ENCODE measurements at regions not wholly inside any gene's neighbourhood (a gene's known extent, or its start where the extent isn't known, plus 50 kb on each side); places are given as distances from the start of the nearest gene placed in this dataset.

DNA sequence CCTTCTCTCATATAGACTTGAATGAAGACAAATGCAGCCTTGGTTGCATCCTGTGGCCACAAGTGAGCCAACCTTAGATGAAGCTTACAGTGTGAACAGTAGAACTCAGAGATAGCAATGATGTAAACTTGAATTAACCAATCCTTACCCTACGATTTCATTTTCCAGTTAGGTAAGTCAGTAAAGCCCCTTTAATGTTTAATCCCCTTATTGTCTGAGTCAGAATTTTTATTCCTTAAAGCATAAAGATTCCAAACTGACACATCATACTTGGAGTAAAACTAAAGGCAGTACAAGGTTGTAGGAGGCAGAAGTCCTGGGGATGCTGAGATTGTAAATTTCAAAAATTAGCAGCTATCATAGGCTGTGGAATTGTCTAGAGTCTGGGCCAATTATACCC lies 507.8 kb upstream of the DPH6 start:
- intact Hi-C loops (cut with DNase I) = no loop called here
- H3K4me1 ChIP-seq (replicated peaks in 1 of 2) = no peaks in the 10 kb centered on the region
- H3K4me3 ChIP-seq = no peak overlapping the region
- TF ChIP-seq, protein P1, sequence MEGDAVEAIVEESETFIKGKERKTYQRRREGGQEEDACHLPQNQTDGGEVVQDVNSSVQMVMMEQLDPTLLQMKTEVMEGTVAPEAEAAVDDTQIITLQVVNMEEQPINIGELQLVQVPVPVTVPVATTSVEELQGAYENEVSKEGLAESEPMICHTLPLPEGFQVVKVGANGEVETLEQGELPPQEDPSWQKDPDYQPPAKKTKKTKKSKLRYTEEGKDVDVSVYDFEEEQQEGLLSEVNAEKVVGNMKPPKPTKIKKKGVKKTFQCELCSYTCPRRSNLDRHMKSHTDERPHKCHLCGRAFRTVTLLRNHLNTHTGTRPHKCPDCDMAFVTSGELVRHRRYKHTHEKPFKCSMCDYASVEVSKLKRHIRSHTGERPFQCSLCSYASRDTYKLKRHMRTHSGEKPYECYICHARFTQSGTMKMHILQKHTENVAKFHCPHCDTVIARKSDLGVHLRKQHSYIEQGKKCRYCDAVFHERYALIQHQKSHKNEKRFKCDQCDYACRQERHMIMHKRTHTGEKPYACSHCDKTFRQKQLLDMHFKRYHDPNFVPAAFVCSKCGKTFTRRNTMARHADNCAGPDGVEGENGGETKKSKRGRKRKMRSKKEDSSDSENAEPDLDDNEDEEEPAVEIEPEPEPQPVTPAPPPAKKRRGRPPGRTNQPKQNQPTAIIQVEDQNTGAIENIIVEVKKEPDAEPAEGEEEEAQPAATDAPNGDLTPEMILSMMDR (IDR thresholded peaks at IDR 0.05) = no peak
- H3K36me3 ChIP-seq (replicated peaks in 1 of 2) = no peaks in the 10 kb centered on the region
- DNase-seq = no peak
- H3K27ac ChIP-seq = no peak overlapping the region
- no peaks in the 10 kb centered on the region for H3K27me3 ChIP-seq
- no peaks in the 10 kb centered on the region for H3K9me3 ChIP-seq (replicated peaks in 1 of 3)
- 58 to 68% (median 66%) methylated on average over 1 of the region's 1 CpG for WGBS, 4 donors

- intact Hi-C loops (cut with DNase I) = no loop called here
- no peak overlapping the region for H3K4me3 ChIP-seq
- H3K27ac ChIP-seq = no peak overlapping the region
- H3K27me3 ChIP-seq = no peaks in the 10 kb centered on the region
- no peaks in the 10 kb centered on the region for H3K4me1 ChIP-seq (replicated peaks in 1 of 2)
- DNase-seq = no peak
- no peaks in the 10 kb centered on the region for H3K9me3 ChIP-seq (replicated peaks in 1 of 3)
- TF ChIP-seq, protein P1 (IDR thresholded peaks at IDR 0.05) = no peak
- TF ChIP-seq POLR2A (IDR thresholded peaks at IDR 0.05) = no peak
- WGBS, 4 donors = 63 to 75% (median 72%) methylated on average over 3 of the region's 3 CpGs
- H3K36me3 ChIP-seq (replicated peaks in 1 of 2) = no peaks in the 10 kb centered on the region
Measured at GRCh38 chr15:36059596-36059995, 513.6 kb upstream of the DPH6 start.

- Histone ChIP-seq H3K27ac (no peak overlapping the region), H3K4me1 (replicated peaks in 1 of 2) (no peaks in the 10 kb centered on the region), H3K36me3 (replicated peaks in 1 of 2) (no peaks in the 10 kb centered on the region), H3K4me3 (no peak overlapping the region), H3K9me3 (replicated peaks in 1 of 3) (no peaks in the 10 kb centered on the region), H3K27me3 (no peaks in the 10 kb centered on the region)
- TF ChIP-seq, protein P1 (IDR thresholded peaks at IDR 0.05) = no peak
- no peak for TF ChIP-seq POLR2A (IDR thresholded peaks at IDR 0.05)
- intact Hi-C loops (cut with DNase I) = no loop called here
- no peak for DNase-seq
- 51 to 70% (median 65%) methylated on average over 4 of the region's 4 CpGs for WGBS, 4 donors
Measured at GRCh38 chr15:36062357-36062756, 516.4 kb upstream of the DPH6 start.

DNA sequence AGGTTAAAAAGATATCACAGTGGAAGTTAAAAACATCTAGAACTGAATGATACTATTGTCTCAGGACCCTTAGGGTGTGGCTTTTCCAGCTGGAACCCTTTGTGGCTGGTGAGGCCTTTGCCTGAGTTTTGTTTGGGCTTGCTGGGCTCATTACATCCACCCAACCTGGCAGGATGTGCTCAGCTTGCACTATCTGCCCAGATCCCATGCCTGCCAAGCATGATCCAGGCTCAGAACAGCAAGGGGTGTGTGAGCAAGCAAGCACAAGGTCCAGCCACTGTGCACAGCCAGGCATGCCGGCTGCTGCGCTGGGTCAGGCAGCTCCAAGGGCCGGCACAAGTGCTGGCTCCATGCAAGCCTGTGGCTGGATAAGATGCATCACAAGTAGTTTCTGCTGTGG lies 512.7 kb upstream of the CDIN1 start:
- H3K27me3 ChIP-seq = no peaks in the 10 kb centered on the region
- no peak for DNase-seq
- H3K4me3 ChIP-seq = no peak overlapping the region
- H3K4me1 ChIP-seq (replicated peaks in 1 of 2) = no peaks in the 10 kb centered on the region
- no peaks in the 10 kb centered on the region for H3K36me3 ChIP-seq (replicated peaks in 1 of 2)
- 93 to 100% (median 97%) methylated on average over 1 to 3 of the region's 3 CpGs; no CpG with 5 or more reads in 1 of the 4 donors for WGBS, 4 donors
- no peak overlapping the region for H3K27ac ChIP-seq
- intact Hi-C loops (cut with DNase I) = no loop called here
- TF ChIP-seq, protein P1 (IDR thresholded peaks at IDR 0.05) = no peak
- TF ChIP-seq POLR2A (IDR thresholded peaks at IDR 0.05) = no peak
- no peaks in the 10 kb centered on the region for H3K9me3 ChIP-seq (replicated peaks in 1 of 3)

Measured in adrenal gland (tissue), 9 donors.